ENCODE measurements at regions not wholly inside any gene's neighbourhood (a gene's known extent, or its start where the extent isn't known, plus 50 kb on each side); places are given as distances from the start of the nearest gene placed in this dataset.

GRCh38 chr11:130700092-130700491 is 216.2 kb downstream of the SNX19 start:
- Mint-ChIP-seq H3K9me3 (ENCODE audit: low read depth, unreplicated experiment) (no peaks in the 10 kb centered on the region), H3K27me3 (ENCODE audit: unreplicated experiment) (peaks cover 16% of the 10 kb centered on the region), H3K27ac (ENCODE audit: unreplicated experiment) (no peak overlapping the region), H3K36me3 (ENCODE audit: insufficient read depth, unreplicated experiment) (no peaks in the 10 kb centered on the region), H3K4me3 (ENCODE audit: low read depth, unreplicated experiment) (no peak overlapping the region), H3K4me1 (ENCODE audit: low read depth, unreplicated experiment) (no peaks in the 10 kb centered on the region)
- intact Hi-C loops (cut with micrococcal nuclease; ENCODE audit: unreplicated experiment): no loop called here
- CTCF ChIA-PET: no interaction called here
- TF ChIP-seq CTCF (IDR thresholded peaks at IDR 0.05; ENCODE audit: unreplicated experiment): no peak
- no peak for DNase-seq
- no TSS peak for BruUV-seq (replicated peaks)

GRCh38 chr11:130703489-130704190 is 212.6 kb downstream of the SNX19 start:
- intact Hi-C loops (cut with micrococcal nuclease; ENCODE audit: unreplicated experiment): no loop called here
- H3K36me3 Mint-ChIP-seq (ENCODE audit: insufficient read depth, unreplicated experiment): no peaks in the 10 kb centered on the region

GRCh38 chr11:130705670-130706421 is 210.4 kb downstream of the SNX19 start:
- Mint-ChIP-seq H3K9me3 (ENCODE audit: low read depth, unreplicated experiment) (peaks cover 4% of the 10 kb centered on the region), H3K4me3 (ENCODE audit: low read depth, unreplicated experiment) (no peak overlapping the region), H3K36me3 (ENCODE audit: insufficient read depth, unreplicated experiment) (no peaks in the 10 kb centered on the region), H3K27me3 (ENCODE audit: unreplicated experiment) (peaks cover 52% of the 10 kb centered on the region), H3K27ac (ENCODE audit: unreplicated experiment) (no peak overlapping the region), H3K4me1 (ENCODE audit: low read depth, unreplicated experiment) (no peaks in the 10 kb centered on the region)
- DNase-seq: no peak
- BruUV-seq (replicated peaks): no TSS peak
- intact Hi-C loops (cut with micrococcal nuclease; ENCODE audit: unreplicated experiment): no loop called here
- TF ChIP-seq CTCF (IDR thresholded peaks at IDR 0.05; ENCODE audit: unreplicated experiment): no peak
- CTCF ChIA-PET: no interaction called here

More at GRCh38 chr11:130703489-130704190, 212.6 kb downstream of the SNX19 start:
- Mint-ChIP-seq H3K4me1 (ENCODE audit: low read depth, unreplicated experiment) (no peaks in the 10 kb centered on the region), H3K27me3 (ENCODE audit: unreplicated experiment) (peaks cover 30% of the 10 kb centered on the region), H3K9me3 (ENCODE audit: low read depth, unreplicated experiment) (no peaks in the 10 kb centered on the region), H3K27ac (ENCODE audit: unreplicated experiment) (no peak overlapping the region), H3K4me3 (ENCODE audit: low read depth, unreplicated experiment) (no peak overlapping the region)
- CTCF ChIA-PET: no interaction called here
- TF ChIP-seq CTCF (IDR thresholded peaks at IDR 0.05; ENCODE audit: unreplicated experiment): no peak
- BruUV-seq (replicated peaks): no TSS peak
- DNase-seq: no peak

- Mint-ChIP-seq H3K4me1 (ENCODE audit: low read depth, unreplicated experiment) (no peaks in the 10 kb centered on the region), H3K4me3 (ENCODE audit: low read depth, unreplicated experiment) (no peak overlapping the region), H3K27ac (ENCODE audit: unreplicated experiment) (no peak overlapping the region), H3K27me3 (ENCODE audit: unreplicated experiment) (peaks cover 45% of the 10 kb centered on the region), H3K9me3 (ENCODE audit: low read depth, unreplicated experiment) (peaks cover 4% of the 10 kb centered on the region), H3K36me3 (ENCODE audit: insufficient read depth, unreplicated experiment) (no peaks in the 10 kb centered on the region)
- CTCF ChIA-PET: no interaction called here
- BruUV-seq (replicated peaks): no TSS peak
- TF ChIP-seq CTCF (IDR thresholded peaks at IDR 0.05; ENCODE audit: unreplicated experiment): no peak
- intact Hi-C loops (cut with micrococcal nuclease; ENCODE audit: unreplicated experiment): no loop called here
- DNase-seq: no peak
Measured at GRCh38 chr11:130706572-130706971, 209.7 kb downstream of the SNX19 start.

All from Calu3 (cell line).